SH-SY5Y (cell line): ENCODE measurements at regions not wholly inside any gene's neighbourhood (a gene's known extent, or its start where the extent isn't known, plus 50 kb on each side); places are given as distances from the start of the nearest gene placed in this dataset.

Source experiments
- GATA2 ChIP-seq: IDR thresholded peaks from 2 replicates; pipeline ENCODE4 v1.6.1; 2011; ENCODE audit warnings: mild to moderate bottlenecking, low read depth, low read length
- GATA3 ChIP-seq: IDR thresholded peaks from 2 replicates; pipeline ENCODE4 v1.6.1; 2011; ENCODE audit warnings: low read depth, mild to moderate bottlenecking, low read length, moderate library complexity

DNA sequence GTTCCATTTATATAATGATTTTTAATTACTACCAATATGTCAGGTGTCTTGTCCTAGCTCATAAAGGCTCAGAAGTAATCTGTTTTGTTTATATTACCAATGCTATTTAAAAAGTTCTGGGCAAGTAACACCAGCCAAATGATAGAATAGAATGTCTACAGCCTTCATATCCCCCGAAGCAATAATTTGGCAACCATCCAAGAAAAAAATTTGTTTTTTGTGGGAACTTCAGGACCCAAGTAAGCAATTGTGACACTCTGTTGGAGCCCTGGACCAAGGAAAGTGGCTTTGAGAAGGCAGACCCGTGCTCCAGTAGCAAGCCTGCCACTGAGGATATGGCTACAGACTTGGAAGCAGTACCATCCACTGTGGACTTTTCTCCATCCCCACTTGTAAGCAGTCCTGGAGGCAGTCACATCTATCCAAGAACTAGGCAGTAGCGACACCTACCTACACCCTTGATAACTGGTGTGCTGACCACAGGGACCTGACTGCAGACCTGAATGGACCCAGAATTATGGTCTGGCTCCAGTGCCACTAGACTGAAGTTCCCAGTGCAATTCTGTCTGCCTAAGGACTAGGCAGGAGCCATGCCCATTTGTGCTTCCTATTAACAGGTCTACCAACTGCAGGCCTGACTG is 870.7 kb upstream of the ADGRL2 start:
- no peak for TF ChIP-seq GATA2
- TF ChIP-seq GATA3, result no peak
